DOHH2 (cell line): ENCODE measurements at regions not wholly inside any gene's neighbourhood (a gene's known extent, or its start where the extent isn't known, plus 50 kb on each side); places are given as distances from the start of the nearest gene placed in this dataset.

Experiments used
- H3F3A ChIP-seq: fragments of 200-600 bp; sonication (generic), shearing (Covaris generic); 2 replicates; pipeline ENCODE4 v1.6.0; 2016; ENCODE audit warnings: antibody characterized with exemption, mild to moderate bottlenecking; ENCODE audit not compliant: control insufficient read depth, insufficient read depth
- H3K27ac ChIP-seq: fragments of 200-600 bp; sonication (generic); 2 replicates; pipeline ENCODE4 v1.5.1; 2014; ENCODE audit warnings: low read depth, mild to moderate bottlenecking, low read length, moderate library complexity
- H3K27me3 ChIP-seq: fragments of 200-600 bp; sonication (generic); 2 replicates; pipeline ENCODE4 v1.6.1; 2014; ENCODE audit warnings: mild to moderate bottlenecking, low read length, mixed read lengths; ENCODE audit not compliant: control insufficient read depth
- H3K36me3 ChIP-seq: fragments of 200-600 bp; sonication (generic); 2 replicates; pipeline ENCODE4 v1.6.1; 2014; ENCODE audit warnings: mild to moderate bottlenecking, low read length, moderate library complexity, mixed read lengths; ENCODE audit not compliant: control insufficient read depth
- H3K4me1 ChIP-seq: fragments of 200-600 bp; sonication (generic); 2 replicates; pipeline ENCODE4 v1.6.1; 2014; ENCODE audit warnings: mild to moderate bottlenecking, low read length, mixed read lengths; ENCODE audit not compliant: control insufficient read depth
- H3K4me2 ChIP-seq: fragments of 200-600 bp; sonication (generic); 2 replicates; pipeline ENCODE4 v1.6.0; 2014; ENCODE audit warnings: mild to moderate bottlenecking, low read length, moderate library complexity
- H3K4me3 ChIP-seq: fragments of 200-600 bp; sonication (generic); 2 replicates; pipeline ENCODE4 v1.5.1; 2014; ENCODE audit warnings: mild to moderate bottlenecking, low read length, mixed read lengths
- H3K79me2 ChIP-seq: fragments of 200-600 bp; sonication (generic); 2 replicates; pipeline ENCODE4 v1.6.1; 2014; ENCODE audit warnings: mild to moderate bottlenecking, low read length, mixed read lengths; ENCODE audit not compliant: control insufficient read depth
- H3K9me2 ChIP-seq: fragments of 200-600 bp; sonication (generic); replicated peaks from 2 replicates; pipeline ENCODE4 v1.6.1; 2014; ENCODE audit warnings: mild to moderate bottlenecking, low read length, mixed read lengths; ENCODE audit not compliant: control insufficient read depth
- H3K9me3 ChIP-seq: fragments of 200-600 bp; sonication (generic); 2 replicates; pipeline ENCODE4 v1.6.1; 2014; ENCODE audit warnings: antibody characterized with exemption, low read length, mixed read lengths; ENCODE audit not compliant: control insufficient read depth, insufficient read depth
- H4K20me1 ChIP-seq: fragments of 200-600 bp; sonication (generic); 2 replicates; pipeline ENCODE4 v1.6.0; 2014; ENCODE audit warnings: low read depth, mild to moderate bottlenecking, antibody characterized with exemption, low read length, moderate library complexity; ENCODE audit not compliant: control insufficient read depth, insufficient read depth
- CTCF ChIP-seq: fragments of 200-600 bp; sonication (generic); IDR thresholded peaks from one replicate; pipeline ENCODE4 v1.5.1; 2014; ENCODE audit warnings: antibody characterized with exemption, mild to moderate bottlenecking, low read depth, low read length; ENCODE audit not compliant: poor library complexity, severe bottlenecking
- EZH2phosphoT487 ChIP-seq: fragments of 200-600 bp; sonication (generic); IDR thresholded peaks from 2 replicates; pipeline ENCODE4 v1.6.1; 2017; ENCODE audit warnings: borderline replicate concordance, mild to moderate bottlenecking, antibody characterized with exemption, low read length, moderate library complexity, mixed read lengths

GRCh38 chr7:17166824-17167379 lies 131.6 kb upstream of the AHR start:
- no peaks in the 10 kb centered on the region for H3K36me3 ChIP-seq
- H3K4me2 ChIP-seq, result no peak overlapping the region
- H3K27me3 ChIP-seq, result no peaks in the 10 kb centered on the region
- no peaks in the 10 kb centered on the region for H4K20me1 ChIP-seq
- H3K79me2 ChIP-seq, result no peaks in the 10 kb centered on the region
- H3K4me1 ChIP-seq, result peaks cover 5% of the 10 kb centered on the region
- no peak for TF ChIP-seq CTCF
- no peak for TF ChIP-seq EZH2phosphoT487
- H3F3A ChIP-seq, result no peaks in the 10 kb centered on the region
- H3K27ac ChIP-seq, result no peak overlapping the region
- H3K9me2 ChIP-seq, result no peaks in the 10 kb centered on the region
- no peak overlapping the region for H3K4me3 ChIP-seq
- no peaks in the 10 kb centered on the region for H3K9me3 ChIP-seq

- no peak overlapping the region for H3K27ac ChIP-seq
- no peaks in the 10 kb centered on the region for H3K79me2 ChIP-seq
- no peaks in the 10 kb centered on the region for H4K20me1 ChIP-seq
- H3K4me2 ChIP-seq, result no peak overlapping the region
- no peaks in the 10 kb centered on the region for H3K27me3 ChIP-seq
- H3K9me3 ChIP-seq, result no peaks in the 10 kb centered on the region
- 0 out of 2 replicates have a peak, but pooled peaks cover 4% of the 10 kb centered on the region for H3F3A ChIP-seq
- TF ChIP-seq CTCF (no peak), EZH2phosphoT487 (no peak)
- no peaks in the 10 kb centered on the region for H3K36me3 ChIP-seq
- H3K4me3 ChIP-seq, result no peak overlapping the region
- peaks cover 5% of the 10 kb centered on the region for H3K4me1 ChIP-seq
- H3K9me2 ChIP-seq, result no peaks in the 10 kb centered on the region
Observed at GRCh38 chr7:17168416-17168815, 130.0 kb upstream of the AHR start.

GRCh38 chr7:17171427-17171826 lies 127.0 kb upstream of the AHR start:
- Histone ChIP-seq H3K27ac (no peak overlapping the region), H3K4me1 (peaks cover 5% of the 10 kb centered on the region), H3K79me2 (no peaks in the 10 kb centered on the region), H3F3A (0 out of 2 replicates have a peak, but pooled peaks cover 4% of the 10 kb centered on the region), H4K20me1 (no peaks in the 10 kb centered on the region), H3K36me3 (no peaks in the 10 kb centered on the region), H3K27me3 (no peaks in the 10 kb centered on the region), H3K4me3 (no peak overlapping the region), H3K9me2 (no peaks in the 10 kb centered on the region), H3K9me3 (no peaks in the 10 kb centered on the region), H3K4me2 (no peak overlapping the region)
- TF ChIP-seq CTCF (no peak), EZH2phosphoT487 (no peak)
